ENCODE measurements at regions not wholly inside any gene's neighbourhood (a gene's known extent, or its start where the extent isn't known, plus 50 kb on each side); places are given as distances from the start of the nearest gene placed in this dataset.

DNA sequence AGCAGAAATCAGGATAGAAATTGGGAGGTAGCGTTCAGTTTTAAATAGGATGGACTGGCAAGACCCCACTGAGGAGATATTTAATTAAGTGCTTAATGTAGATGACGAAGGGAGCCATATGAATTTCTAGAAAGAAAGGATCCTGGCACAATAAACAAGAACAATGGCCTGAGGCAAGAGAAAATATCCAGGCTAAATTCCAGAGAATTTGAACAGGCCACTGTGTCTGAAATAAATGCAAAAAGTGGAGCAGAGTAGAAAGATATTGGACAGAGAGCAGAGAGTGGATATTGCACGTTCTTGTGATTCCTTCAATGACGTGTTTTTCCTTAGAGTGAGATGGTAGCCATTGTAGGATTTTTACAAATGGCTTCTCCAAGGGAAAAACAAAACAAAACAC, 1504.8 kb downstream of the C4orf33 start:
- H3K4me1 ChIP-seq (ENCODE audit: control insufficient read depth, low read depth, low read length), result no peaks in the 10 kb centered on the region
- H3K9me3 ChIP-seq (ENCODE audit: control insufficient read depth, low read depth, low read length), result no peaks in the 10 kb centered on the region
- H3K9ac ChIP-seq (ENCODE audit: low read length), result no peak overlapping the region
- no peak overlapping the region for H3K4me3 ChIP-seq (ENCODE audit: low read length)
- no peaks in the 10 kb centered on the region for H3K36me3 ChIP-seq (ENCODE audit: control insufficient read depth, low read depth, low read length)
- H3K27me3 ChIP-seq (ENCODE audit: control insufficient read depth, insufficient read depth, low read length), result no peaks in the 10 kb centered on the region
- H3K27ac ChIP-seq (ENCODE audit: low read length), result no peak overlapping the region

DNA sequence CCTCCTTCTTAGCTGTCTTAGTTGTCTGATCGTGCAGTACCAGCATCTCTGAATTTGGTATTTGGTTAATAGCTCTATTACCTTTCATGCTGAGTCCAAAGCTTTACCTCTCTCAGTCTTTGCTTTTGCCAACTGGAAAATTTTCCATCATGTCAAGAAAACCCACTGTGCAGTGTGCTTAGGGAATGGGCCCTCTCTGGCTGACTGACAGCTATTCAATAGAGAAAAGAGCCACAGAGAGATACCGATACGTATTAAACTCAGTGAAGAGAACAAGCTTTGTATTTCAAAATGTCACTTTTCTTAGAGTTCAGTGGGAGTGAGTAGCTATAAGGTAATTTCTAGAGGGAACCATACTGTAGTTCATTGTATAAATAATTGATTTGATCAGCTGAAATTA, 1507.1 kb downstream of the C4orf33 start:
- Histone ChIP-seq H3K27me3 (ENCODE audit: control insufficient read depth, insufficient read depth, low read length) (no peaks in the 10 kb centered on the region), H3K36me3 (ENCODE audit: control insufficient read depth, low read depth, low read length) (no peaks in the 10 kb centered on the region), H3K9ac (ENCODE audit: low read length) (no peak overlapping the region), H3K9me3 (ENCODE audit: control insufficient read depth, low read depth, low read length) (no peaks in the 10 kb centered on the region), H3K27ac (ENCODE audit: low read length) (no peak overlapping the region), H3K4me1 (ENCODE audit: control insufficient read depth, low read depth, low read length) (no peaks in the 10 kb centered on the region), H3K4me3 (ENCODE audit: low read length) (no peak overlapping the region)

DNA sequence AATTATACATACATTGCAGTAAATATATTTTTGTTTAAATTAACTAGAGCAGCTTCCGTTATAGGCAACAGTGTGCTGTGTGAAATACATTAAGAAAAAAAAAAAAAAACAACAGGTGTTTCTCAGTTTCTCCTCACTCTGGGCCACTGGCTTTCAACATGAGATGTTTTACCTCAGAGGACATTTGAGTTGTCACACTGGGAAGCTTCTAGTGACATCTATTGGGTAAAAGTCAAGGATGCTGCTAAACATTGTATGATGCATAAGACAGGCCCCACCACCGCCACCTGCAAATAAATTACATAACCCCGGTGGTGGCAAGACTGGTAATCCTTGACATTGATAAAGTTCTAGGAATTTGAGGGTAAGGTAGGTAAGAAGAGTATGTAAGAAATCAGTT, 1512.2 kb downstream of the C4orf33 start:
- no peaks in the 10 kb centered on the region for H3K4me1 ChIP-seq (ENCODE audit: control insufficient read depth, low read depth, low read length)
- H3K9me3 ChIP-seq (ENCODE audit: control insufficient read depth, low read depth, low read length), result no peaks in the 10 kb centered on the region
- no peak overlapping the region for H3K9ac ChIP-seq (ENCODE audit: low read length)
- H3K27ac ChIP-seq (ENCODE audit: low read length), result no peak overlapping the region
- H3K4me3 ChIP-seq (ENCODE audit: low read length), result no peak overlapping the region
- no peaks in the 10 kb centered on the region for H3K27me3 ChIP-seq (ENCODE audit: control insufficient read depth, insufficient read depth, low read length)
- no peaks in the 10 kb centered on the region for H3K36me3 ChIP-seq (ENCODE audit: control insufficient read depth, low read depth, low read length)

DNA sequence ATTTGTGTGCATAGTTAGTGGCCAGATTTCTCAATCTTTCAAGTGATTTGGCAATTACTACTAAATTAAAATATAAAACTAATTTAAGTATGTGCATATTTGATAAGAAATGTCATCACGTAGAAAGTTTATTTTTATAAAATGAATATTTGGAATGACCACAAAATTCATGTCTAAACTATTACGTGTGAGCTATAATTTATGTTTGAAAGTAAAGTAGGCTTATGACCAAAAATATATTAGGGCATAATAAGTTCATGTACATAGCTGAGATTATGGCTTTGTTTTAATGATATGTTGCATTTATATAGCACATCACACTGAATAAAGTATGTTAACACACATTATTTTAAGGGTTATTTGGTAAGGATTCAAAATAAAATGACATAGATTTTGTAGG, 1532.6 kb downstream of the C4orf33 start:
- Histone ChIP-seq H3K9ac (ENCODE audit: low read length) (no peak overlapping the region), H3K36me3 (ENCODE audit: control insufficient read depth, low read depth, low read length) (no peaks in the 10 kb centered on the region), H3K4me1 (ENCODE audit: control insufficient read depth, low read depth, low read length) (no peaks in the 10 kb centered on the region), H3K27me3 (ENCODE audit: control insufficient read depth, insufficient read depth, low read length) (no peaks in the 10 kb centered on the region), H3K4me3 (ENCODE audit: low read length) (no peak overlapping the region), H3K9me3 (ENCODE audit: control insufficient read depth, low read depth, low read length) (no peaks in the 10 kb centered on the region), H3K27ac (ENCODE audit: low read length) (no peak overlapping the region)

DNA sequence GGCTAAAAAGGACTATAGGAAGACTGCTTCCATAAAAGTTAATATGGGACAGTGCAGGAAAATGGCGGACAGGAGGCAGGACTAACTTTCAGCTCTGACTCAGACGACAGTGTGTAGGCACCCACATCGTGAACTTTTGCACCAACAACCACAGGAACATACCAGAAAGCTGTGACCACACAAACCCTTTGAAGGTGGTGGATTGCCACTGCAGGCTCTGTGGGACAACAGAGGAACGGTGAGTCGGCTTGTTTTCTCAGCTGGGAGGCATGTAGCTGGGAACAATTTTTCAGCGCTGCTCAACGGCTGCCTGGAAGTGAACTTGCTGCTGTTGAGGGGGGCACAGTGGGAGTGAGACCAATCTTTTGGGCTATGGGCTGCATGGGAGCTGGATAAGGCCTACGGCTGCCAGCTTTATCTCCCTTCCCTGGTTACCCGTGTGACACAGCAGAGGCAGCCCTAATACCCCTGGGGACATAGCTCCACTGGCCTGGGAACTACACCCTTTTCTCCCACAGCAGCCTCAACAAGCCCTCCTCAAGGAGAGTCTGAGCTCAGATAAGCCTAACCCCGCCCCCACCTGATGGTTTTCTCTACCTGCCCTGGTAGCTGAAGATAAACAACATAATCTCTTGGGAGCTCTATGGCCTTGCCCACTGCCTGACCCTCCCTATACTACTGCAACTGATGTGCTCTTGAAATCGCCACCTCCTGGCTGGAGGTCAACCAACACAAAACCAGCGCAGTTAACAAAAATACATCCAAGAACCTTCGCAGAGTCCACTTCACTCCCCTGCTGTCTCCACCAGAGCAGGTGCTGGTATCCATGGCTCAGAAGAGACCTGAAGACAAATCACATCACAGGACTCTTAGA, 1537.0 kb downstream of the C4orf33 start:
- Histone ChIP-seq H3K9me3 (ENCODE audit: control insufficient read depth, low read depth, low read length) (no peaks in the 10 kb centered on the region), H3K27me3 (ENCODE audit: control insufficient read depth, insufficient read depth, low read length) (no peaks in the 10 kb centered on the region), H3K27ac (ENCODE audit: low read length) (no peak overlapping the region), H3K4me1 (ENCODE audit: control insufficient read depth, low read depth, low read length) (no peaks in the 10 kb centered on the region), H3K9ac (ENCODE audit: low read length) (no peak overlapping the region), H3K4me3 (ENCODE audit: low read length) (no peak overlapping the region), H3K36me3 (ENCODE audit: control insufficient read depth, low read depth, low read length) (no peaks in the 10 kb centered on the region)

DNA sequence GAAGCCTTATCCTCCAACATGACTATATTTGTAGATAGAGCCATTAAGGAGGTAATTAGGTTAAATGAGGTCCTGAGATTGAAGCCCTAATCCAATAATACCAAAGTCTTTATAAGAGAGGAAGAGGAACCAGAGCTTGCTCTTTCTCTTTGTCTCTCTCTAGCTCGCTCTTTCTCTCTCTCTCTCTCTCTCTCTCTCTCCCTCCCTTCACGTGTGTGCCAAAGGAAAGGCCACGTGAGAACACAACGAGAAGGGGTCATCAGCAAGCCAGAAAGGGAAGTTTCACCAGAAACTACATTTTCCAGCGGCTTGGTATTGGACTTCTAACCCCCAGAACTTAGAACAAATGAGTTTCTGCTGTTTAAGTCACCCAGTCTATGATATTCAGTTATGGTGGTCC, 1540.5 kb downstream of the C4orf33 start:
- Histone ChIP-seq H3K36me3 (ENCODE audit: control insufficient read depth, low read depth, low read length) (no peaks in the 10 kb centered on the region), H3K9ac (ENCODE audit: low read length) (no peak overlapping the region), H3K4me3 (ENCODE audit: low read length) (no peak overlapping the region), H3K27ac (ENCODE audit: low read length) (no peak overlapping the region), H3K27me3 (ENCODE audit: control insufficient read depth, insufficient read depth, low read length) (no peaks in the 10 kb centered on the region), H3K9me3 (ENCODE audit: control insufficient read depth, low read depth, low read length) (no peaks in the 10 kb centered on the region), H3K4me1 (ENCODE audit: control insufficient read depth, low read depth, low read length) (no peaks in the 10 kb centered on the region)

DNA sequence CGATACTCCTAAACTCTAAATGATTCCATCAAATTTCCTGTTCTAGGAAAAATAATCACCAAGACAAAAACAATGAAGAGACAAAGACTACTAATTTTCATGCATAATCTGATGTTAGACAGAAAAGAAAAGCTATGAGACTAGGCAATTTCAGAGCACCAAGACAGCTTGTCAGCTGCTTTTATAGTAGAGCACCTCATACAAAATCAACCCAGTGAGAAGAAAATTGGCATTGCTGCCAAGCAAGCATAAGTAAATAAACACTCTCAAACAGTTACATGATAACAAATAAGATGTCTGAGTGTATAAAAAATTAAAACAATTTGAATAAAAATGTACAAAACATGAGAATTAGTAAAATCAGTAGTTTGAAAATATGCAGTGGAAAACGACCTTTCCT, 1544.6 kb downstream of the C4orf33 start:
- no peaks in the 10 kb centered on the region for H3K36me3 ChIP-seq (ENCODE audit: control insufficient read depth, low read depth, low read length)
- H3K9me3 ChIP-seq (ENCODE audit: control insufficient read depth, low read depth, low read length), result no peaks in the 10 kb centered on the region
- H3K27ac ChIP-seq (ENCODE audit: low read length), result no peak overlapping the region
- H3K9ac ChIP-seq (ENCODE audit: low read length), result no peak overlapping the region
- H3K4me3 ChIP-seq (ENCODE audit: low read length), result no peak overlapping the region
- no peaks in the 10 kb centered on the region for H3K4me1 ChIP-seq (ENCODE audit: control insufficient read depth, low read depth, low read length)
- no peaks in the 10 kb centered on the region for H3K27me3 ChIP-seq (ENCODE audit: control insufficient read depth, insufficient read depth, low read length)

DNA sequence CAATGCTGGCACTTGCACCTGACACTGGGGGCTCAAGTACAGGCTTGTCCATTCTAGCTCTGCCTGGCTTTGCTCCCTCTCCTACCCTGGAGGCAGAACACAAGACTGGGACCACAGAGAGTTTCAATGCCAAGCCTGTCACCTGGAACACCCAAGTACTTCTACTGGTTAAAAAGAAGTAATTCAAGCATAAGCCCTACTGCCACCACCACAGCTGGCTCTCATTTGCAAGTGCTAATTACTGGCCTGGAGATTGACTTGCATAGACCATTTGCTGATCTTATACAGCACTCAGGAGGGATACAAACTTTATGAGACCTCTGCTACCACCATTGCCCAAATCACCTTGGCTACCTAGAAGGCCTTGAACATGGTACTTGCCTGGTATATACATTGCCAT, 1550.9 kb downstream of the C4orf33 start:
- no peak overlapping the region for H3K4me3 ChIP-seq (ENCODE audit: low read length)
- H3K36me3 ChIP-seq (ENCODE audit: control insufficient read depth, low read depth, low read length), result no peaks in the 10 kb centered on the region
- no peak overlapping the region for H3K27ac ChIP-seq (ENCODE audit: low read length)
- no peaks in the 10 kb centered on the region for H3K27me3 ChIP-seq (ENCODE audit: control insufficient read depth, insufficient read depth, low read length)
- H3K9me3 ChIP-seq (ENCODE audit: control insufficient read depth, low read depth, low read length), result no peaks in the 10 kb centered on the region
- H3K9ac ChIP-seq (ENCODE audit: low read length), result no peak overlapping the region
- no peaks in the 10 kb centered on the region for H3K4me1 ChIP-seq (ENCODE audit: control insufficient read depth, low read depth, low read length)

DNA sequence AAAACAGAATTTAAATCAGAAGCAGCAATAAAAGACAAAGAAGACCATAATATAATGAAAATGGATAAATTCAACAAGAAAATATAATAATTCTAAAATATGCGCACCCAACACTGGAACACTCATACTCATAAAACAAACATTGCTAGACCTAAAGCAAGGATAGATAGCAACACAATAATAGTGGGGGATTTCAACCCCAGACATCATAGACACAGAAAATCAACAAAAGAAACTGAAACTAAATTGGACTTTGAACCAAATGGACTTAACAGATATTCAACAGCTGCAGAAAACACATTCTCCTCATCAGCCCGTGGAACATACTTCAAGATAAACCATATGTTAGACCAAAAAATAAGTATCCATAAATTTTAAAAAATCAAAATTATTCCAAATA, 1552.6 kb downstream of the C4orf33 start:
- Histone ChIP-seq H3K4me3 (ENCODE audit: low read length) (no peak overlapping the region), H3K9me3 (ENCODE audit: control insufficient read depth, low read depth, low read length) (no peaks in the 10 kb centered on the region), H3K27me3 (ENCODE audit: control insufficient read depth, insufficient read depth, low read length) (no peaks in the 10 kb centered on the region)

DNA sequence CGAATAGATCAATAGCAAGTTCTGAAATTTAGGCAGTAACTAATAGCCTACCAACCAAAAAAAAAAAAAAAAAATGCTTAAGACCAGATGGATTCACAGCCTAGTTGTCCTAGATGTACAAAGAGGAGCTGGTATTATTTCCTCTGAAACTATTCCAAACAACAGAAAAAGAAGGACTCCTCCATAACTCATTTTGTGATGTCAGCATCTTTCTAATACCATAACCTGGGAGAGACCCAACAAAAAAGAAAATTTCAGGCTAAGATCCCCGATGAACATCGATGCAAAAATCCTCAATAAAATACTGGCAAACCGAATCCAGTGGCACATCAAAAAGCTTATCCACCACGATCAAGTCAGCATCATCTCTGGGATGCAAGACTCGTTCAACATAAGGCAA, 1557.9 kb downstream of the C4orf33 start:
- Histone ChIP-seq H3K27me3 (ENCODE audit: control insufficient read depth, insufficient read depth, low read length) (no peaks in the 10 kb centered on the region), H3K36me3 (ENCODE audit: control insufficient read depth, low read depth, low read length) (no peaks in the 10 kb centered on the region), H3K4me3 (ENCODE audit: low read length) (no peak overlapping the region), H3K4me1 (ENCODE audit: control insufficient read depth, low read depth, low read length) (no peaks in the 10 kb centered on the region), H3K9me3 (ENCODE audit: control insufficient read depth, low read depth, low read length) (no peaks in the 10 kb centered on the region), H3K27ac (ENCODE audit: low read length) (no peak overlapping the region), H3K9ac (ENCODE audit: low read length) (no peak overlapping the region)

More for the DNA sequence above, 1552.6 kb downstream of the C4orf33 start:
- H3K9ac ChIP-seq (ENCODE audit: low read length), result no peak overlapping the region
- H3K27ac ChIP-seq (ENCODE audit: low read length), result no peak overlapping the region
- no peaks in the 10 kb centered on the region for H3K4me1 ChIP-seq (ENCODE audit: control insufficient read depth, low read depth, low read length)
- H3K36me3 ChIP-seq (ENCODE audit: control insufficient read depth, low read depth, low read length), result no peaks in the 10 kb centered on the region

DNA sequence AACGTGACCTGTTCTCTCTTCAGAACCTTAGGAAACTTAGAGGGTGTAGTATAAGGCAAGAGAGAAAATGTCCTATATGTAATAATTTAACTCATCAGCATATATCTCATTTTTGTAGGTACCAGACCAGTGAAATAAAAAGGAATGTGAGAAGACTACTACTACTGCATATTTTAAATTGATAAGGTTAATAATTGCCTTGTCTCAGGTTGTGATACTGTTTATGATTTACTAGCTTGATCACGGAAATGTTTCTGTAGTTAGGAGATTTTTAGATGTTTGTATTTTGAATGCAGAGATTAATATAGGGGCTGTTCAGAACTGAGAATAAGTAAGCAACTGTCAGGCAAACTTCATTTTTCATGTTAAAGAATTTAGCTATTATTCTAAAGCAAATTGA, 1563.4 kb downstream of the C4orf33 start:
- no peak overlapping the region for H3K9ac ChIP-seq (ENCODE audit: low read length)
- H3K9me3 ChIP-seq (ENCODE audit: control insufficient read depth, low read depth, low read length), result no peaks in the 10 kb centered on the region
- no peaks in the 10 kb centered on the region for H3K4me1 ChIP-seq (ENCODE audit: control insufficient read depth, low read depth, low read length)
- H3K36me3 ChIP-seq (ENCODE audit: control insufficient read depth, low read depth, low read length), result no peaks in the 10 kb centered on the region
- no peak overlapping the region for H3K4me3 ChIP-seq (ENCODE audit: low read length)
- no peak overlapping the region for H3K27ac ChIP-seq (ENCODE audit: low read length)
- no peaks in the 10 kb centered on the region for H3K27me3 ChIP-seq (ENCODE audit: control insufficient read depth, insufficient read depth, low read length)

DNA sequence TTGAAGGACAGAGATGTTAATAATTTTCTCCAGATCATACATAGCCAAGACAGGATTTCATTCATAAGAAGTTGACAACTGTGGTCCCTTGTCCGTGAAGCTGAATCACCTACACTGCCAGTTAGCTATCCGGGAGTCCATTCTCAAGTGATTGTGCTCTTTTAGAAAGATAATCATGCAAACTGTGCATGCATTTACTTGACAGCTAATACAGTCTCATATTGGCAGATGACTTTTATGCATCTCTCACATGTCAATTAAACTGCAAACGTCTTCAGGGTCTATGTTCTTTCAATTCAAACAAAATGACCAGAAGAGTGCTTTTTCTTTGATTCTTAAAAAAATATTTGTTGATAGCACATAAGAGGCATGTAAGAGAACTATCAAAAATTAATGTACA, 1572.9 kb downstream of the C4orf33 start:
- Histone ChIP-seq H3K27me3 (ENCODE audit: control insufficient read depth, insufficient read depth, low read length) (no peaks in the 10 kb centered on the region), H3K9me3 (ENCODE audit: control insufficient read depth, low read depth, low read length) (no peaks in the 10 kb centered on the region), H3K4me3 (ENCODE audit: low read length) (no peak overlapping the region), H3K9ac (ENCODE audit: low read length) (no peak overlapping the region), H3K36me3 (ENCODE audit: control insufficient read depth, low read depth, low read length) (no peaks in the 10 kb centered on the region), H3K27ac (ENCODE audit: low read length) (no peak overlapping the region), H3K4me1 (ENCODE audit: control insufficient read depth, low read depth, low read length) (peaks cover 25% of the 10 kb centered on the region)

Data from iPS-18a (cell line).